NCI-H2196 treated with DMSO at 0.1 percent for 48 hours (cell line): ENCODE measurements at regions not wholly inside any gene's neighbourhood (a gene's known extent, or its start where the extent isn't known, plus 50 kb on each side); places are given as distances from the start of the nearest gene placed in this dataset.
"Not testable (repeated sequence)": the region's sequence is repeated elsewhere in the genome, so short reads cannot be mapped to it uniquely, and the experiment has no call there.

ENCODE experiments used
- DNase-seq: peaks from one replicate; lab custom pipeline; 2025; ENCODE audit not compliant: unreplicated experiment; lab: John Stamatoyannopoulos, UW

DNA sequence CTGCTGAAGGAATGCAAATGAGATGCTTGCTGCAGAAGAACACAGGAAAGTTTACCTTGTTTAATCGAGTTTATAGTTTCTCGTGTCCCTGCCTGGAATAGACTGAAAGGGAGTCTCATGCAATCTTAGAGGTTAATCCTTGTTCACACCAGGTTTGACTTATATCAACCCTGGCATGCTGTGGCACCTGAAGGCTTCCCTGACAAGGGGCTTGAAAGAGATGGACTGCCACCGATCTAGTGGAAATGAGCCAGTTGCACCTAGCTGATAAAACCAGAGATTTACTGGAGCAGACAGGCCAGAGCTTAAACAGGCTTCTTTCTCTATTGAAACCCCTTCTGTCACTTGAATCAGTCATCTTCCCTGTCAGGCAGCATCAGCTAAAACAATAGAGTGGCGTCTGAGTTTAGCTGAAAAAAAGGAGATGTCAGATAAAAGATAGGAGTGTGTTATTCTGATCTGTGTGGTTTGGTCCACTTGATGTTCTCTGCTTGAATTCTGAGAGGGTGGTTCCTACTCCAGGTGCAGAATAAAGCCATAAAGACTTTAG is 349.7 kb downstream of the RWDD3 start:
- DNase-seq, result no peak

DNA sequence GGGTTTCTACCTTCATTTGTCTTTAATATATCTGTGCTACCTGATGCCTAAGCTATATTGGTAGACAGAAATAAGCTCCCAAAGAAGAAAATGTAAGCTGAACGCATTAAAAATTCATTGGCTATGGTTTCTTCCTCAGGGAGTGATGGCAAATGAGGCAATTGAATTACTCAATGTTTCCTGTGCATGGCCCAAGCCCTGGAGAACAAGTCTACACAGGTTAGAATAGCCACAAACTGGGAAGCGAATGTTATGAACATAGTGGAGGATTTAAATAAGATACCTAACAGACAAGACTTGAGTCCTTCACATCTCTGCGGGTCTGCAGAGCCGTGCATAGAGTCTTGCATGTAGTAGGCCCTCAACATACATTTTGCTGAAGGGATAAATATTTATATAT is 350.3 kb downstream of the RWDD3 start:
- no peak for DNase-seq

DNA sequence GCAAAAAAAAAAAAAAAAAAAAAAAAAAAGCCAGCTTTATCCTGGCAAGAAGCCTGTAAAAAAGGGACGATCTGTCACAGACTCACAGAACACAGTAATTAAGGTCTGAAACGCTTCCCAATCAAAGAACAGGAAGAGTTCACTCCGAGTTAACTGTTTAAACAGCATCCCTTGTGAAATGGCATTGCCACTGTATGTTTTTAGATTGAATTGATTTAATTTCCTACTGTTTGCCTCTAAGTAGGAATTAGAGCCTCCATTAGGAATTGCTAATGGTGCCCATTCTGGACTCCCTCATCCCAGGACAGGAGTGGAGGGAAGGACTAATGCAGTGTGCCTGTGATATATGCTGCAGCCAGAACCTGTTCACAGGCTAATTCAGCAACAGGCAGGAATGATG is 370.8 kb downstream of the RWDD3 start:
- DNase-seq, result no peak

DNA sequence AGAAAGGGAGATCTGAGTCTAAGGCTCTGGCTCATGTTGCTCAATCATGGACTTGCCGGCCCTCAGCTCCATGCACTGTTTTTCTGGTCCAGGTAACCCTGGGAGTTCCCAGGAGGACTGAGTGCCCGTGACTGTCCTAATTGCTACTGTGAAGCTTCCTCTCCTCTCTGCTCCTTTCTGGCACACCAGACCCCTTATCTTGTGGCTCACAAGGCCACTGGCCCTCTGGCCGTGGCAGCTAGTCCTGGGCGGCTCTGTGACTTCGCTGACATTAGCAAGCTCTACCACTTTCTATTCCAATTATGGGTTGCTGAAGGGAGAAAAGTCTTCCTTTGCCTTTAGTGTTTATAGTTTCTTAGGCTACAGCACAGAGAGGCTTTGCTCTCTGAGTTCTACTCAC is 380.2 kb downstream of the RWDD3 start:
- no peak for DNase-seq

DNA sequence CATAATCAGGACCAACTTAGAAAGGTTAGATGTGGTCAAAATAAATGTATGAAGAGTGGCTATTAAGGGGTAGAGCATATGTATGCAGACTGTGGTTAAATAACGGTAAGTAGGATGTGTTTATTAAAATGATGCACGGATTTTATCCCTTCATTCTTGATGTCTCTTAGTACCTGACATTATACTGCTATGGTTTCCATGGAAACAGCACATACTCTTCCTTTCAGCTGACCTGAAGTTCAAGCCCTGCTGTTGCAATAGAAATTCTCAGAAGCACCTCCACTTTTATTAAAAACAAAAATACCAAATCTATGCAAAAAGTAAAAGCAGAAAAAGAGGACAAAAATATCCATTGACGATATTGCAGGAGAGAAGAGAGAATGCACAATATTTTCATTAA is 381.4 kb downstream of the RWDD3 start:
- DNase-seq, result no peak

DNA sequence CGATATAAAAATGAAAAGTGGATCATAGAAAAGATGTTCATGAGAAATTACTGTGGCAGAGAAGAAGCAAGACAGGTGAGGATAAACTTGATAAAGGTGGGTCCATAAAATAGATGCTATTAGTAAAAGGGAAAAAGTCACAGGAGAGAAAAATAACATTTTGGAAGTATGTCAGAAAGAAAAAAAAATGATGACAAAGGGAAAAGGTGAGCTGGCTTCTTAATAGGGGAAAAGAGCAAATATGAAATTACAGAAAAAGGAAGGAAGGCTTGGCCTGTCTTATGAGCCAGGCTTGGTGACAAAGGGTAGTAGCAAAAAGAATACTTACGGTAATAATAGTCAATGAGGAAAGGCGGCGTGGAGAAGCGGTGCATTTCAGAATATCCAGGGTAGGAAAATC is 386.1 kb downstream of the RWDD3 start:
- DNase-seq, result no peak

DNA sequence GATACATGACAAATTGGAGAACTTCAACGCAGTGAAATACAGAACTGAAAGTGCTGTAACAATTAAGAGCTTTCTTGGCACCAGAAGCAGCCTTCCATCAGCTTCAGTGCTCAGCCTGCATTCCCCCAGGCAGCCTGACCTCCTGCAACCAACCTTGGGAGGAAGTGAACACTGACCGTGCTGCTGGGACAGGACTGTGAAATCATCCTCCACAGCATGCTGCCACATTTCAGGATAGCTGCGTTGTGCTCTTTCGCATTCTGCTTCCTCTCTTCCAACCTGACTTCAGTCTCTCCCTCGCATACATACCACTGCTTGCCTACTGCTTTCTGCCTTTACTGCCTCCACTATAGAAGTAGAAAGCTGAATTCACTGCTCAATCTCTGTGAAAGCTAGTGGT is 388.6 kb downstream of the RWDD3 start:
- DNase-seq, result no peak

DNA sequence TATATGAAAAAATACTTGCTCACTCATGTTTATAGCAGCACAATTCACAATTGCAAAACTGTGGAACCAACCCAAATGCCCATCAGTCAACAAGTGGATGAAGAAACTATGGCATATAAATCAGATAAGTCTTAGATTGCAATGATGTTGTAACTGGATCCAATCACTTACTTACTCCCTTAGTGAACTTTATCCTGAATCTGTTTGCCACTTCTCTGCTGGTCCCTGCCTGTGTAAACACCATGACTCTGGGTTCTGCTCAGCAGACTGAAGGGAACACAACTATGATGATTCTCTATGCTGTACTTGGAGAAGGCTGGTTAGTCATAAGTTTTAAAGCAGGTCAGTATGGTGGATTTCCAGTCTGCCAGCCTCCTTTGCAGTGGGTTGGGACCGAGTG is 391.2 kb downstream of the RWDD3 start:
- no peak for DNase-seq

DNA sequence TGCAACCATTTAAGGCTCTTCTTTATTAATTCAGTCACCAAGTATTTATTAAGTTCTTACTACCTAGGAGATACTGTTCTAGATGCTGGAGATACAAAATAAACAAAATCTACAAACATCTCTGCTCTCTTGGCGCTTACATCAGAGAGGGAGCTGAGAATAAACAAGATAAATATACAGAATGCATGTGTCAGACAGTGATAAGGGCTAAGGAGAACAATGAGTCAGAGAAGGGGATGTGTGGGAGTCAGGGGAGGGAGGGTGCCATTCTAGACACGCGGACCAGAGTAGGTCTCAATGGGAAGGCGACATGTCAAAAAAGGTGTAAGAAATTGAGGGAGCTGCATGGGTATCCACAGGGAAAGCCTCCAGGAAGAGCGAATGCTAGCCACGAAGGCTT is 393.2 kb downstream of the RWDD3 start:
- DNase-seq, result no peak

DNA sequence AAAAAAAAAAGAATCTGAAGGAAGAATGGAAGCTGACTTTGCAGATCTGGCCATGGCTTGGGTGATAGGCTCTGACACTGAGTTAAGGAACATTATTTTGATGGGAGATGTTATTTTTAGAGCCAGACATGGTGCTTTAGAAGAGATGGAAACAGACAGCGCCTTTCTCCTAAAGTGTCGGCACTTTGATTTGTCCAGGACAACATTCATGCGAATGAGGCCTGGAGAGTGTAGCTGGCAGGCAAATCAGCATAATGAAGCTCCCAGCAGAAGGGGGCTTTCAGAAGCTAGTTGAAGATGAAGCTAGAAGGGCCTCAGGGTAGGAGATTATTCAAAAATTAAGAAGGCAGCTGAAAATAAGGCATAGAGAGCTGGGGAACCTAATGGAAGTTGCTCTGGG is 397.7 kb downstream of the RWDD3 start:
- DNase-seq, result no peak

DNA sequence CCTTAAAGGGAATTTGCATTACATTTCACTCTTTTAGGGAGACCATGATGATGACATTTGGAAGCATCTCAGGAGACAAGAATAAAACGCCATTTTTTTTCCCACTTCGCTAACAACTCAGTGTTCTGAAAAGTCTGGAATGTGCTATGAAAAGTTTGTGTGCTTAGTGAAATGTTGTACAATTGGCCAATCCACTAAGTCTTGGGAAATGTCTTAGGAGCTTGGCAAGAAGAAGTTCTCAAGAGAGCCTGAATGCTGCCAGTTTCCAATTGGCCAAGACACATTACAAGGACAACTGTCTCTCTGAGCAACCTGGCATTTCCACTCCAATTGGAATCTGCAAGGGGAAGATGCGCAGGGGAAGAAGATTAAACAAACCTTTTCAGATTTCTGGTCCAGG is 401.8 kb downstream of the RWDD3 start:
- DNase-seq, result no peak

DNA sequence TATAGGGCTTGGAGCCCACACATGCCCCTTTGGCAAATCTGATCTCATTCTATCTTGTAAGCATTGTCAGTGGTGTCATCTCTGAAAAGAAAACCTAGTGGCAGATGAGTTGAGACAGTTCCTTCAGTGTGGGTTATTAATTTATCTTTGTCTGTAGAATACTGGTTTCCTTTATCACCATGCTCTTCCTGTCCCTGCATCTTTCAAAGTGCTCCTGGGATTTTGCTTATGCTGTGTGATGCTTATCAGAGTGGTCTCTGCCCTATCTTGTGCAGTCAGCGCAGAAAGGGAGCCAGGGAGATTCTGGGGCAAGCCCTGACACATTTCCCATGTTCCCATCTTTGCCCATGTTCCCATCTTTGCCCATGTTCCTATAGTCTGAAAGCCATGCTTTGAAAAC is 402.9 kb downstream of the RWDD3 start:
- DNase-seq, result no peak

DNA sequence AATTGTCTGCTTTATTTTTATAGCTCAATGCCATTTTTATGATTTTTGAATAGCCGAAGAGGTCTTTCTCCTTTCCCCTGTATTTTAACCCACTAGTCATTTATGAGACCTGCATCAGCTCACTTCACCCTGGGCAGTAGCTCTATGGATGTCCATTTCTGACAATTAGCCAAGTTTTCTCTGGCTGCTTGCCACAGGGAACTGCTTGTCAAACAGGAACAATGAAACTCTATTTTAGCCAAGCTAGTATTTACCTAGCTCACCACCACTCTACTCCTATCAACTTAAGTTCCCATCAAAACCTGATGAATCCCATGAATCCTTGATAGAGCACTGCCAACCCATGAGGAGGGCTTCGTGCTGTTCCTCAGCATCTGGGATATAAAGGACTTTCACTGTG is 406.7 kb downstream of the RWDD3 start:
- DNase-seq, result no peak

DNA sequence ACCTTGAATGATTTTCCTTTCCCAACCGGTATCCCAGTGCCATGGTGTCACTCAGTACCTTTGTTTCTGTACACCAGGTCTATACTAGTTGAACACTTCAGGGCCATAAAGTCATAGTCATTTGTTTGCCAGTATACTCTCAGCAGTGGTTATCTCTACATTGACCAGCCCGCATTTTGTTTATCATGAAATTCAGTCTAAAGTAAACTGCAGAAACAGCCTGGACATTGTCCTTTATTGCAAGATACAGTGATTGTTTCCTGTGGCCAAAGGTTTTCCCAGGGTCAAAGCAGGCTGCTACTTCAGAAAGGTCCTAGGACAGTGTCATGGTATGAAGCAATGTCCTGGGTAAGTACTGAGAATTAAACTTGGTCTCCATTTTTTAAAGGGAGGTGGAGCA is 407.4 kb downstream of the RWDD3 start:
- DNase-seq, result no peak

DNA sequence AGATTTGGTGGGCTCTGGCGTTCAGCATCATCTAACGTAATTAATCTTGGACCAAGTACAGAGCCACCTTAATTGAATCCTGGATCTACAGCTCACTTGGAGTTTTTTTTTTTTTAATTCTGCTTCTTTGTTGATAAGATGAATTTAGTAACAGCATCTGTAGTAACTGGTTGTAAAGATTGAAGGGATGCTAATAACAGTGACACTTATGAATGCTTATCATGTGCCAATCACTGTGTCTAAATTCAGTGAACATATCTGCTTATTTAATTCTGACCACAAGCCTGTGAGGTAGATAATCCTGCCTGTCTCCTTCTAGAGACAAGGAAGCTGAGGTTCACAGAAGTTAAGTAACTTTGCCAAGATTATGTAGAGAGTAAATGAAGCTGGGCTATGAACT is 408.0 kb downstream of the RWDD3 start:
- DNase-seq, result no peak

DNA sequence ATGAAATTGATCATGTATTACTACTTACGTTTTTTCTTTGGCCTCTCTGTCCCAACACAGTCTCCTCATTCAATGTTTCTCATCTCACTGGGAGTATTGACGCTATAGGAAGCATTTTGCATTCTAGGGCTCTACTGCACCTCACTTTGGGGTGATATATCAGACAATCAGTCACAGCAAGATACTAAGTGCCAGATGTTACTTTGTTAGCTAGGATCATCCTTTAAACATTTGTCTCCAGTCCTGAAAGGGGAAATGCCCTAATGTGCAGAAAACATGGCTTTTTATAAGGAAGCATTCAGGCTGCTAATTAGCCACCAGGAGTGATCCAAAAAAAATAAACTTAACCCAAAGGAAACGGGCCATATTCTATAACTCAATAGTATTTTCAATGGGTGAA is 409.1 kb downstream of the RWDD3 start:
- no peak for DNase-seq

DNA sequence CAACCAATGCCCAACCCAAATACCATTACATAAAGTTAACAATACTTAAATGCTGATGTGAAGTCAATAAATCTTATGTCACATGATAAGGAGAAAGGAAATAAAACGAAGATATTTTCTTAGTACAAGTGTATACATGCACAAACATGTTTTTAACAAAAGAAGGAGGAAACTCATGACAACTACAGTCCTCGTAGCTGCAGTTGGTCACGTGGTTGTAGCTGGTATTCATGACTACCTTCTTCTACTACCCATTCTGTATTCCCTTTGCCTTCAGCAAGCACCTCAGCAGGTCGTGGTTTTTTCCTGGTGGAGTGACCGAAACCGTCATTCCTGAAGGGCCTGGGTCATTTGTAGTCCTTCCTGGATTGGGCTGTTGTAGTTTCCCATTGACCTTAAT is 411.1 kb downstream of the RWDD3 start:
- DNase-seq, result not testable (repeated sequence)

DNA sequence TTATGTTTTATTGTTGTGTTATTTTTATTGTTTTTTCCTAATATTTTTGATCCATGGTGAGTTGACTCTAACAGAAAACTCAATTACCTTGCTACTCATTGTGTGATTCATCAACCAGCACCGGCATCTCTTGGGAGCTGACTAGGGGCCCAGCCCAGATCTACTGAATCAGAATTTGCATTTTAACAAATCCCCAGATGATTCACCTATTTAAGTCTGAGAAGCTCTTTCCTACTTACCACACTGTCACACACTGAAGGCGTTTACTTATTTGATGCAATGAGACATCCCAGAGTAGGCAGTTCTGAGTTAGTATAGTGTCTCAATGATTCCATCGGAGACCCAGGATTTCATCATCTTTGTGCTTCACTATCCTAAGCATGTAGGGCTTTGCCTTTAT is 416.6 kb downstream of the RWDD3 start:
- DNase-seq, result no peak

DNA sequence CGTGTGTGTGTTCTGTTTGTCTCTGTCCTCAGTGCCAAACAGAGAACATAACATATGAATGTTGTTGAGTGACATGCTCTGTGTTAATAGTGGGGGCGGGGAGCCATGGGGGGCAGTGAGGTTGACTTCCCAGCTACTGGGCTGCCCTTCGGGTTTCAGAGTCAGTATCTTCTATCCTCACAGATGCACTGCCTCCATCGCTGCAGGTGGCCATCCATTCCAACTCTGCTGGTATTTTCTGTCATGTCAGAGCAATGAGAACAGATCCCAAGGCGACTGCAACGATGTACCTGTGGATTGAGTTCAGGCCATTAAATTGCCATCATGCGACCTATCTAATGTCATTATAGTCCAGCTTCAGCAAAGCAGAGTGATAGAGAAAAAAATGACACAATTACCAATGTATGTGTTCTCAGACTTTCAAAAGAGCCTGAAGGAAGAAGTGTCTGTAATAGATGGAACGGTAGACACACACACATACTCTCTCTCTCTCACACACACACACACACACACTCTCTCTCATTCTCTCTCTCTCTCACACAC is 418.5 kb downstream of the RWDD3 start:
- DNase-seq, result no peak

DNA sequence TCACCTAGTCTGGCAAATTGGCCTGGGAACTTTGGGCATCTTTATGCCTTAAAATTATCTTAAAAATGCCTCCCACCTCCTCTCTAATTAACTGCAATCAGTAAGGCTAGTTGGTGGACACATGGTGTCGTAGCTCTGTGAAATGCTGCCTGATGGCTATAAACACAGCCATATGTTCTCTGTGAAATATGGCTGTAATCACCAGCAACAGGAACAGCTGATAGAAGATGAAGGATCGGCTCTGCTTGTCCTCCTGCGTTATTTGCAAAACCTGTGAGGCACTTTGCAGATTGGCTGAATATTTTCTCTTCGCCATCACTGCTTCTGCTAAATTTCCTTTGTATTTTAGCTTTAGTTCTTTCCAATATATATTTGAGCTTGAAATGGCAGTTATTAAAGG is 419.6 kb downstream of the RWDD3 start:
- DNase-seq, result no peak

DNA sequence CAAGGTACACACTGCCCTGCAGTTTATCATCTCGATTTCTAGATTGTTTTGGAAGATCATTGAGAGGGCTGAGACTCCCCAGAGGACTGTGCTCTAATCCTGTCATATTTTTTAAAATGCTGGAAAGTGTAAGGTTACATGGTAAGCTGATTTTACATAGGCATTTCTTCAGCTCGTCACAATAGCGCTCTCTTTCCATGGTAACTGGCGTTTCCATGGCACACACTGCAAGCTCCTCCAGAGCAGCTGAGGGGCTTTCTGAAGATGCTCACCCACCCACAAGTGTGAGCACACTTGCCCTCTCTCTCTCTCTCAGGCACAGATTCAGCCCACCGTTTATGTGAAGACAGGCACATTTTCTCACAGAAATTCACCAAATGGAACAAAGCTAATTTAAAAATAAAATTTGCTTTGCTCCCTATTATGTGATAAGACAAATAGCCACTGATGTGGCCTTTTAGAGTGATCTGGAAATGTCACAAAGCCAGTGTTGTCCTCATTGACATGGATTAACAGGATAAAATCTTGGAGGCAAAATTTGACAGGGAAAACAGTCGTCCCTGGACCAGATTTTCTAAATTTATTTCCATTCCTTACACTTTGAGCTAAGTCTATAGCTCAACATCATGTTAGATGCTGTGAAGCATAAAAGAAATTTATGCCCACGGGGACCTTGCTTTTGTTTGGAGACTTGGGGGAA is 421.5 kb downstream of the RWDD3 start:
- DNase-seq, result no peak

DNA sequence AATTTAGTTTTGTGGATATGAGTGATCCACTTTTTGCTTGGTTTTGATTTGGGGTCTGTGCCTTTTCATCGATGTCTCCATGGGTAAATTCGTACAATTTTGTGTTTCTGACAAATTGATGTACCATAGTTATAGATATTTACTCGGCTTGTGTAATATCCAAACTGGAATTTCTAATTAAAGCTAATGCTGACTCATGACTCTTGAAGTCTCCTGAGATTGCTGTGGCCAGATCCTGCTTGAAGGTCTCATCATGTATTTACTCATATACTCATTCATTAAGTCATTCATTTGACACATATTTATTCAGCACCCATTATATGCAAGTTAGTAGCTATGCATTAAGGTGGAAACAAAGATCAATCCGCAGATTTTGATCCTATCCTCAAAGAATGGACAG is 423.2 kb downstream of the RWDD3 start:
- no peak for DNase-seq

DNA sequence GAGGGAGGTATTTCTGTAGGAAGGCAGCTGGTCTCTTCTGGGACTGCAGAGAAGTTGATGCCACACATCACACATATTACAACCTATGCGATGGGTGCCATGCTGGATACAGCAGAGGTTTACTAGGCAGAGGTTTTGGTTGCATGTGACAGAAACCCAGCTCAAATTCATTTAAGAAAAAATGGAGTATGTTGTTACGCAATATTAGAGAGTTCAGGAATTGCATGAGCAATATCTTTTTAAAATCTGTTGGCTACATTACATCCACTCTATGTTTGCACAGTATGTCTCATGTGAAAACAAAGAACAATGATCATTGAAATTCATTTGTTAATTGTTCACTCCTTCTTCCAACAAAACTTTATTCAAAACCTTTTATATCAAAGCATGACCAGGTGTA is 425.2 kb downstream of the RWDD3 start:
- DNase-seq, result no peak
